ENCODE measurements at regions not wholly inside any gene's neighbourhood (a gene's known extent, or its start where the extent isn't known, plus 50 kb on each side); places are given as distances from the start of the nearest gene placed in this dataset.

DNA sequence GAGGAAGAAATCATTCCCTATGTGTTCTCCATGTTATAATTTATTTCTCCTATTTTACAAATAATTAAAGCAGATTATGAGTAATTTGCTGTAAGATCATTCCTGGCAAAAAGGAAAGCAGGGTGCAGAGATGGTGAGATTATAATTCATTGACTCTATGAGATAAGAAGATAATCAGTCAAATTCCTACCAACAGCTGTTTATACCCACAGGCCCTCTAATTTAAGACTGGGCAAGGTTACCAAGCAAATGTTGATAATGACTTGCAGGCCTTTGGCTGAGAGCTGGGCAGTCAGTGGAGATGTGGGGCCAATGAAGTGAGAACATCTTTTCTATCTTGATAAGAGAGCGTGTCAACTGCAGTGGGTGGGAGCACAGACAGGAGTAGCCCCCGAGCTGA is 222.7 kb downstream of the ICE1 start:
- TF ChIP-seq CTCF (IDR thresholded peaks at IDR 0.05), result no peak
- no peak for TF ChIP-seq POLR2A (IDR thresholded peaks at IDR 0.05)
